Mesendoderm (in vitro differentiated cells): ENCODE measurements at regions not wholly inside any gene's neighbourhood (a gene's known extent, or its start where the extent isn't known, plus 50 kb on each side); places are given as distances from the start of the nearest gene placed in this dataset.

Source experiments
- DNase-seq: peaks from one replicate; pipeline ENCODE4 v3.0.0; 2013
- H2AK5ac ChIP-seq: 2 replicates; pipeline ENCODE4 v1.6.1; 2013; ENCODE audit warnings: low read length, inconsistent platforms
- H2BK120ac ChIP-seq: 2 replicates; pipeline ENCODE4 v1.6.1; 2013; ENCODE audit warnings: low read depth, mild to moderate bottlenecking, low read length, moderate library complexity, mixed read lengths
- H2BK15ac ChIP-seq: replicated peaks from 2 replicates; pipeline ENCODE4 v1.6.1; 2013; ENCODE audit warnings: low read depth, mild to moderate bottlenecking, moderate library complexity
- H2BK5ac ChIP-seq: 2 replicates; pipeline ENCODE4 v1.6.1; 2013; ENCODE audit warnings: low read length, inconsistent platforms
- H3K18ac ChIP-seq: 2 replicates; pipeline ENCODE4 v1.6.1; 2013; ENCODE audit warnings: mild to moderate bottlenecking, low read length, mixed read lengths
- H3K23ac ChIP-seq: one replicate; pipeline ENCODE4 v1.6.1; 2013; ENCODE audit warnings: low read length
- H3K27ac ChIP-seq: 2 replicates; pipeline ENCODE4 v1.5.1; 2013; ENCODE audit warnings: low read depth, mild to moderate bottlenecking, inconsistent platforms, low read length, moderate library complexity
- H3K27me3 ChIP-seq: 2 replicates; pipeline ENCODE4 v1.6.1; 2013; ENCODE audit warnings: low read length, control low read depth, mild to moderate bottlenecking, inconsistent platforms; ENCODE audit not compliant: insufficient read depth, poor library complexity
- H3K36me3 ChIP-seq: 2 replicates; pipeline ENCODE4 v1.6.1; 2013; ENCODE audit warnings: low read length, inconsistent platforms; ENCODE audit not compliant: control insufficient read depth, insufficient read depth
- H3K4ac ChIP-seq: one replicate; pipeline ENCODE4 v1.6.1; 2013; ENCODE audit warnings: low read depth, mild to moderate bottlenecking, low read length, moderate library complexity
- H3K4me1 ChIP-seq: 2 replicates; pipeline ENCODE4 v1.6.1; 2013; ENCODE audit warnings: low read depth, low read length, inconsistent platforms; ENCODE audit not compliant: control insufficient read depth
- H3K4me2 ChIP-seq: 2 replicates; pipeline ENCODE4 v1.6.1; 2013; ENCODE audit warnings: low read length
- H3K4me3 ChIP-seq: 2 replicates; pipeline ENCODE4 v1.5.1; 2013; ENCODE audit warnings: mild to moderate bottlenecking, low read length
- H3K56ac ChIP-seq: one replicate; pipeline ENCODE4 v1.6.1; 2013; ENCODE audit warnings: low read length
- H3K79me1 ChIP-seq: 2 replicates; pipeline ENCODE4 v1.6.1; 2013; ENCODE audit warnings: low read length, inconsistent platforms
- H3K79me2 ChIP-seq: 2 replicates; pipeline ENCODE4 v1.6.1; 2013; ENCODE audit warnings: mild to moderate bottlenecking, low read length; ENCODE audit not compliant: control insufficient read depth, insufficient read depth
- H3K9ac ChIP-seq: 2 replicates; pipeline ENCODE4 v1.6.1; 2013; ENCODE audit warnings: low read length, inconsistent platforms
- H4K5ac ChIP-seq: one replicate; pipeline ENCODE4 v1.6.1; 2013; ENCODE audit warnings: low read length
- H4K8ac ChIP-seq: one replicate; pipeline ENCODE4 v1.6.1; 2013; ENCODE audit warnings: low read depth, mild to moderate bottlenecking, control low read depth, low read length, moderate library complexity
- WGBS: extraction: QIAGEN DNeasy Blood & Tissue Kit; methylation state at CpG from one replicate; pipeline ENCODE4 v1.1.7; 2013; ENCODE audit warnings: low lambda C conversion rate, missing lambda C conversion rate; ENCODE audit not compliant: insufficient coverage; ENCODE audit errors: extremely low coverage; 5-methylcytosine and 5-hydroxymethylcytosine counted together

GRCh38 chr5:124849774-124850173 lies 103.3 kb upstream of the ZNF608 start:
- Histone ChIP-seq H2AK5ac (no peak overlapping the region), H3K27me3 (no peaks in the 10 kb centered on the region), H2BK5ac (no peak overlapping the region), H4K5ac (no peak overlapping the region), H3K4me1 (no peaks in the 10 kb centered on the region), H2BK120ac (no peak overlapping the region), H3K36me3 (no peaks in the 10 kb centered on the region), H3K4me3 (no peak overlapping the region), H3K9ac (no peak overlapping the region), H2BK15ac (no peak overlapping the region), H3K18ac (no peak overlapping the region), H3K79me2 (no peaks in the 10 kb centered on the region), H3K4me2 (no peak overlapping the region), H3K4ac (no peak overlapping the region), H4K8ac (no peak overlapping the region), H3K23ac (no peak overlapping the region), H3K27ac (no peak overlapping the region), H3K56ac (no peak overlapping the region), H3K79me1 (no peaks in the 10 kb centered on the region)
- no peak for DNase-seq
- WGBS = no CpG with 5 or more reads among the region's 3 CpGs

DNA sequence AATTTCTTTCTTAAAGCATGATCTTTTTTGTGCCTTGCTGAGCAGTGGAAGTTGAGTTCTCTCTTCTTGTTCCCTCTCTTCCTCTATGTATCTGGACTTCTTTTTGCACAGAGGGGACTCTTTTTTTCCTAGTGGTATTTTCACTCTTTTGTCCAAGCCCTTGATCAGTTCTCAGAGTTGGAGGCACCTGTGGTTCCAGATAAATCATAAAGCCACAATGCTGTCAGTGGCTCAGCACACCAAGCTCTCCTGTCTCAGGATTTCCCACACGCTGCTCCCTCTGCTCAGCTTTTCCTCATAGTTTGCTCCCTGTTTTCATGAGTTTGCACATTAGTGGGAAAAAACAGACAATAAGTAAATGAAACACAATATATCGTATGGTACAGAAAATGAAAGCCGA lies 110.3 kb upstream of the ZNF608 start:
- Histone ChIP-seq H3K4me2 (no peak overlapping the region), H2AK5ac (no peak overlapping the region), H3K4me1 (no peaks in the 10 kb centered on the region), H3K4ac (no peak overlapping the region), H3K79me1 (no peaks in the 10 kb centered on the region), H3K36me3 (no peaks in the 10 kb centered on the region), H3K79me2 (no peaks in the 10 kb centered on the region), H4K8ac (no peak overlapping the region), H3K27me3 (no peaks in the 10 kb centered on the region), H3K56ac (no peak overlapping the region), H3K27ac (no peak overlapping the region), H3K4me3 (no peak overlapping the region), H3K9ac (no peak overlapping the region), H3K18ac (no peak overlapping the region), H4K5ac (no peak overlapping the region), H2BK120ac (no peak overlapping the region), H3K23ac (no peak overlapping the region), H2BK5ac (no peak overlapping the region), H2BK15ac (no peak overlapping the region)
- no peak for DNase-seq
- no CpG with 5 or more reads among the region's 3 CpGs for WGBS

- no peak overlapping the region for H3K4me3 ChIP-seq
These were observed 112.2 kb upstream of the ZNF608 start for GRCh38 chr5:124858612-124859011.

GRCh38 chr5:124859027-124859426 lies 112.6 kb upstream of the ZNF608 start:
- no peak overlapping the region for H3K4me3 ChIP-seq
- no peak overlapping the region for H3K9ac ChIP-seq
- DNase-seq = no peak
- H3K4me2 ChIP-seq = no peak overlapping the region
- no peak overlapping the region for H3K23ac ChIP-seq
- WGBS = no CpG with 5 or more reads among the region's 4 CpGs
- H4K5ac ChIP-seq = no peak overlapping the region
- no peaks in the 10 kb centered on the region for H3K79me1 ChIP-seq
- no peak overlapping the region for H2BK15ac ChIP-seq
- H2BK120ac ChIP-seq = no peak overlapping the region
- H3K27ac ChIP-seq = no peak overlapping the region
- no peak overlapping the region for H2AK5ac ChIP-seq
- H4K8ac ChIP-seq = no peak overlapping the region
- no peak overlapping the region for H2BK5ac ChIP-seq
- H3K4me1 ChIP-seq = no peaks in the 10 kb centered on the region
- no peaks in the 10 kb centered on the region for H3K36me3 ChIP-seq
- H3K4ac ChIP-seq = no peak overlapping the region
- no peaks in the 10 kb centered on the region for H3K79me2 ChIP-seq
- no peaks in the 10 kb centered on the region for H3K27me3 ChIP-seq
- H3K18ac ChIP-seq = no peak overlapping the region
- H3K56ac ChIP-seq = no peak overlapping the region

More at GRCh38 chr5:124858612-124859011, 112.2 kb upstream of the ZNF608 start:
- H3K79me2 ChIP-seq = no peaks in the 10 kb centered on the region
- H2BK15ac ChIP-seq = no peak overlapping the region
- WGBS = no CpG with 5 or more reads among the region's 2 CpGs
- H2BK5ac ChIP-seq = no peak overlapping the region
- no peak overlapping the region for H4K8ac ChIP-seq
- no peak overlapping the region for H2BK120ac ChIP-seq
- no peaks in the 10 kb centered on the region for H3K36me3 ChIP-seq
- H3K27ac ChIP-seq = no peak overlapping the region
- H2AK5ac ChIP-seq = no peak overlapping the region
- H3K79me1 ChIP-seq = no peaks in the 10 kb centered on the region
- no peak overlapping the region for H3K18ac ChIP-seq
- no peaks in the 10 kb centered on the region for H3K27me3 ChIP-seq
- no peak overlapping the region for H3K9ac ChIP-seq
- no peak overlapping the region for H4K5ac ChIP-seq
- H3K23ac ChIP-seq = no peak overlapping the region
- H3K4me2 ChIP-seq = no peak overlapping the region
- H3K4me1 ChIP-seq = no peaks in the 10 kb centered on the region
- DNase-seq = no peak
- H3K4ac ChIP-seq = no peak overlapping the region
- H3K56ac ChIP-seq = no peak overlapping the region

GRCh38 chr5:124859556-124860290 lies 113.3 kb upstream of the ZNF608 start:
- H3K27ac ChIP-seq = no peak overlapping the region
- no peak overlapping the region for H2BK5ac ChIP-seq
- H2BK120ac ChIP-seq = no peak overlapping the region
- H3K36me3 ChIP-seq = no peaks in the 10 kb centered on the region
- H2AK5ac ChIP-seq = no peak overlapping the region
- no CpG with 5 or more reads among the region's 3 CpGs for WGBS
- no peak overlapping the region for H3K4me3 ChIP-seq
- H3K4ac ChIP-seq = no peak overlapping the region
- H3K18ac ChIP-seq = no peak overlapping the region
- no peak overlapping the region for H4K8ac ChIP-seq
- no peaks in the 10 kb centered on the region for H3K79me1 ChIP-seq
- H4K5ac ChIP-seq = no peak overlapping the region
- no peak overlapping the region for H3K56ac ChIP-seq
- no peaks in the 10 kb centered on the region for H3K4me1 ChIP-seq
- no peak overlapping the region for H2BK15ac ChIP-seq
- no peak overlapping the region for H3K23ac ChIP-seq
- H3K27me3 ChIP-seq = no peaks in the 10 kb centered on the region
- H3K79me2 ChIP-seq = no peaks in the 10 kb centered on the region
- DNase-seq = no peak
- H3K4me2 ChIP-seq = no peak overlapping the region
- no peak overlapping the region for H3K9ac ChIP-seq

GRCh38 chr5:124860291-124860655 lies 113.8 kb upstream of the ZNF608 start:
- Histone ChIP-seq H3K79me1 (no peaks in the 10 kb centered on the region), H3K4me1 (no peaks in the 10 kb centered on the region), H3K56ac (no peak overlapping the region), H4K5ac (no peak overlapping the region), H3K79me2 (no peaks in the 10 kb centered on the region), H2BK5ac (no peak overlapping the region), H2BK15ac (no peak overlapping the region), H3K27ac (no peak overlapping the region), H2AK5ac (no peak overlapping the region), H3K36me3 (no peaks in the 10 kb centered on the region), H3K18ac (no peak overlapping the region), H3K23ac (no peak overlapping the region), H4K8ac (no peak overlapping the region), H2BK120ac (no peak overlapping the region), H3K4ac (no peak overlapping the region), H3K4me3 (no peak overlapping the region), H3K27me3 (no peaks in the 10 kb centered on the region), H3K9ac (no peak overlapping the region), H3K4me2 (no peak overlapping the region)
- no CpG with 5 or more reads among the region's 4 CpGs for WGBS
- DNase-seq = no peak
